Mucosa of descending colon (tissue), 3 donors: ENCODE measurements at regions not wholly inside any gene's neighbourhood (a gene's known extent, or its start where the extent isn't known, plus 50 kb on each side); places are given as distances from the start of the nearest gene placed in this dataset.

ENCODE experiments used
- ATAC-seq: fragments of 200-7000 bp; cut with Tn5 transposase; one replicate; pipeline ENCODE4 v1.9.1; 2020; ENCODE audit warnings: mild to moderate bottlenecking, moderate library complexity
- DNase-seq, 3 donors: peaks; one replicate each; pipeline ENCODE4 v3.0.0-alpha.2; 2020
- H3K36me3 ChIP-seq: fragments of 200-600 bp; one replicate; pipeline ENCODE4 v1.8.0; 2021; ENCODE audit warnings: low read depth, mild to moderate bottlenecking
- H3K4me1 ChIP-seq: fragments of 200-600 bp; one replicate; pipeline ENCODE4 v1.8.0; 2021; ENCODE audit warnings: low read depth, mild to moderate bottlenecking
- H3K4me3 ChIP-seq: fragments of 200-600 bp; one replicate; pipeline ENCODE4 v1.8.0; 2021; ENCODE audit warnings: mild to moderate bottlenecking
- H3K9me3 ChIP-seq: fragments of 200-600 bp; one replicate; pipeline ENCODE4 v1.8.0; 2021; ENCODE audit warnings: mild to moderate bottlenecking
- intact Hi-C, 2 donors: fragments of 100-400 bp; cut with DNase I in 1 of 2; cut with micrococcal nuclease in 1 of 2; formaldehyde crosslinking; loops; one replicate each; pipeline versions ENCODE4 v1.11.0 to v1.11.1; 2022; cut with DNase I, micrococcal nuclease
- TF ChIP-seq, protein P1 (sequence below): fragments of 200-600 bp; IDR thresholded peaks from one replicate; pipeline ENCODE4 v1.8.0; 2022; ENCODE audit warnings: antibody characterized with exemption, mild to moderate bottlenecking
- donor health status: DM: no; HTN: no; CAD: no; lungs with moderate emphysema.
- donor health status: DM: no; HTN: no; CAD: no.
- donor health status: DM: no; HTN: yes; CAD: no.

GRCh38 chr10:91012502-91012901, 91.6 kb upstream of the ANKRD1 start:
- intact Hi-C loops: no loop called here
- TF ChIP-seq, protein P1, sequence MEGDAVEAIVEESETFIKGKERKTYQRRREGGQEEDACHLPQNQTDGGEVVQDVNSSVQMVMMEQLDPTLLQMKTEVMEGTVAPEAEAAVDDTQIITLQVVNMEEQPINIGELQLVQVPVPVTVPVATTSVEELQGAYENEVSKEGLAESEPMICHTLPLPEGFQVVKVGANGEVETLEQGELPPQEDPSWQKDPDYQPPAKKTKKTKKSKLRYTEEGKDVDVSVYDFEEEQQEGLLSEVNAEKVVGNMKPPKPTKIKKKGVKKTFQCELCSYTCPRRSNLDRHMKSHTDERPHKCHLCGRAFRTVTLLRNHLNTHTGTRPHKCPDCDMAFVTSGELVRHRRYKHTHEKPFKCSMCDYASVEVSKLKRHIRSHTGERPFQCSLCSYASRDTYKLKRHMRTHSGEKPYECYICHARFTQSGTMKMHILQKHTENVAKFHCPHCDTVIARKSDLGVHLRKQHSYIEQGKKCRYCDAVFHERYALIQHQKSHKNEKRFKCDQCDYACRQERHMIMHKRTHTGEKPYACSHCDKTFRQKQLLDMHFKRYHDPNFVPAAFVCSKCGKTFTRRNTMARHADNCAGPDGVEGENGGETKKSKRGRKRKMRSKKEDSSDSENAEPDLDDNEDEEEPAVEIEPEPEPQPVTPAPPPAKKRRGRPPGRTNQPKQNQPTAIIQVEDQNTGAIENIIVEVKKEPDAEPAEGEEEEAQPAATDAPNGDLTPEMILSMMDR: no peak
- Histone ChIP-seq H3K4me3 (no peak overlapping the region), H3K4me1 (no peaks in the 10 kb centered on the region), H3K9me3 (no peaks in the 10 kb centered on the region), H3K36me3 (no peaks in the 10 kb centered on the region)
- no peak for ATAC-seq
- DNase-seq: no peak

DNA sequence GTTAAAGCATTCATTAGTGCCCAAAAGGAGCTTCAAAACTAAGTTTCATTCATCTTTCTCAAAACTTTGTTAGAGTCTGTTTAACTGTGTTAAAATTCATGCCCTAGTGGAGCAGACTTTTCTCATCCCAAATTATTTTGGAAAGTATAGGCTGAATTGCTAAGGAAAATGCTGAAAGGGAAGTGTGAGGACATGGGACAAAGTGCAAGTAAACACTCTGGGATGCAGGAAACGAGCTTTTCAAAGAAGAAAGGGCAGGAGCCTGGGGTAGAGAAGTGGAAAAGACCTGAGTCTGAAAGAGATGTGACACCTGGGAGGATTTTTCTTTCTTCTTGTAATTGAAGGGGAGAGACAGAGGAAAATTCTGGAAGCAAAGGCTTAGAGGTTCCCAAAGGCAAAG, 93.1 kb upstream of the ANKRD1 start:
- DNase-seq (no peak), ATAC-seq (no peak)
- intact Hi-C loops: no loop called here
- TF ChIP-seq, protein P1: no peak
- H3K4me1 ChIP-seq: no peaks in the 10 kb centered on the region
- H3K4me3 ChIP-seq: no peak overlapping the region
- H3K9me3 ChIP-seq: no peaks in the 10 kb centered on the region
- H3K36me3 ChIP-seq: no peaks in the 10 kb centered on the region

DNA sequence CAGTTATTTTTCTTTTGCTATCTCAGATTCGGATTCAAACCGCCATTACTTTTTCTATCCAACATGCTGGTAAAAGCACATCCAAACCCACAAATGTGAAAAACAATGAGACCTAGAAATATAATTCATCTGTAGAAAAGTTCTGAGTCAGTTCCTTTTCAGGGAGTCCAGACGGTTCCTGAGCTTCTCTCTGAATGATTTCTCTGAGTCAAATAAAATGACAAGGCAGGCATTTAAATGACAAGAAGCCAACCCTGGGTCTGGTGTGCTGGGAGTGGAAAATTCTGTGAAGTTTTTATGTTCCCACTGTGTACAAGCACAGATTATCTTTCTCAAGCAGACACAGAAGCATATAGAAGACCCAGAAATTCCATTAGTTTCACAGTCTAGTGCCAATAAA, 96.3 kb upstream of the ANKRD1 start:
- DNase-seq: no peak
- H3K9me3 ChIP-seq: no peaks in the 10 kb centered on the region
- H3K4me3 ChIP-seq: no peak overlapping the region
- TF ChIP-seq, protein P1: no peak
- H3K4me1 ChIP-seq: no peaks in the 10 kb centered on the region
- intact Hi-C loops: no loop called here
- no peak for ATAC-seq
- no peaks in the 10 kb centered on the region for H3K36me3 ChIP-seq

DNA sequence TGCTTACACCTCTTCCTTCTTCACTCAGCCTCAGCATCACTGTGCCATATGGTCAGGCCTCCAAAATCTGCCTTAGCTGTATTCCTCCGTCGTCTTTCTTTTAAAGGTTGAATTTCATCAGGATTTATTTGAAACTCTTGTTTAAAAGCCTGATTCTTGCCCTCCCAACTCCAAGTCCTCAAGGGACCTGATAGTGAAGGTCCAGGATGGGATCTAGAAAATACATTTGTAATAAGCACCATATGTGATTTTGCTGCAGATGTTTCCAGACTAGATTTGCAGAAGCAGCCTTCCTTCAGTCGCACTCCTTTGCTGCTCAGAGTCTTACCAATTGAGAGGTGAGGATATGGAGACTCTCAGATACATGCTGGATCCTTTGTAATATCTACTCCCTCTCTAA, 101.0 kb upstream of the ANKRD1 start:
- Histone ChIP-seq H3K36me3 (no peaks in the 10 kb centered on the region), H3K4me3 (no peak overlapping the region), H3K4me1 (no peaks in the 10 kb centered on the region), H3K9me3 (no peaks in the 10 kb centered on the region)
- TF ChIP-seq, protein P1: no peak
- DNase-seq: no peak
- no peak for ATAC-seq
- intact Hi-C loops: no loop called here

DNA sequence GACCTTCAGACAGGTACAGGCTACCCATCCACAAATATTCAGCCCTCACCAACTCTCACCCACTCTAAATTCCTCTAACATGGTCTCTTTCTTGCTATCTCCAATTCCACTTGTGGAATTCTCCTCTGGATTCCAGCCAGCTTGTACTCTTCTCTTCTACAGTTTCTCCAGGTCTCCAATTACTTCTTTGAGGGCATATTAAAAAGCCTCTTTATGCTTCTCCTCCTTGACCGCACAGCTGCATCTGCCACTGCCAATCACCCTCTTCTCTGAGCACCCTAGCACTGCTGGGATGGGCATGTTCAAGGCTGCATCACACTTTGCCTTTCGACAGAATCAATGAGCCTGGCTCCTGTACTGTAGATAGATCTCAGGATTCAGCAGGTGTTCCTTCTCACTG, 101.5 kb upstream of the ANKRD1 start:
- intact Hi-C loops: no loop called here
- Histone ChIP-seq H3K4me1 (no peaks in the 10 kb centered on the region), H3K36me3 (no peaks in the 10 kb centered on the region), H3K4me3 (no peak overlapping the region), H3K9me3 (no peaks in the 10 kb centered on the region)
- DNase-seq (no peak), ATAC-seq (no peak)
- TF ChIP-seq, protein P1: no peak
